Fibroblast of upper back skin (primary cell): ENCODE measurements at regions not wholly inside any gene's neighbourhood (a gene's known extent, or its start where the extent isn't known, plus 50 kb on each side); places are given as distances from the start of the nearest gene placed in this dataset.
A peak's percentile ranks its signal among the peaks of the same experiment; 100 is the strongest.

Source experiments
- DNase-seq: peaks from one replicate; pipeline ENCODE4 v3.0.0-alpha.2; 2013

- no peak for DNase-seq
Measured at GRCh38 chr20:58011947-58012610, 216.4 kb downstream of the ANKRD60 start.

- no peak for DNase-seq
Measured at GRCh38 chr20:58011106-58011946, 217.1 kb downstream of the ANKRD60 start.

- DNase-seq = no peak
Measured at GRCh38 chr20:58010666-58011065, 217.8 kb downstream of the ANKRD60 start.

GRCh38 chr20:58010186-58010585 is 218.3 kb downstream of the ANKRD60 start:
- no peak for DNase-seq

GRCh38 chr20:58008866-58009265 is 219.6 kb downstream of the ANKRD60 start:
- DNase-seq = no peak

- DNase-seq = no peak
Measured at GRCh38 chr20:58008413-58008812, 220.0 kb downstream of the ANKRD60 start.

GRCh38 chr20:58007947-58008346 is 220.5 kb downstream of the ANKRD60 start:
- no peak for DNase-seq

- DNase-seq = no peak
Measured at GRCh38 chr20:58006346-58007316, 221.8 kb downstream of the ANKRD60 start.

- DNase-seq = no peak
Measured at GRCh38 chr20:58005581-58006345, 222.7 kb downstream of the ANKRD60 start.

- no peak for DNase-seq
Measured at GRCh38 chr20:58004900-58005299, 223.6 kb downstream of the ANKRD60 start.

GRCh38 chr20:58004146-58004545 is 224.3 kb downstream of the ANKRD60 start:
- DNase-seq = no peak

- no peak for DNase-seq
Measured at GRCh38 chr20:58003525-58003924, 224.9 kb downstream of the ANKRD60 start.

GRCh38 chr20:58002901-58003300 is 225.6 kb downstream of the ANKRD60 start:
- no peak for DNase-seq

- no peak for DNase-seq
Measured at GRCh38 chr20:58001946-58002345, 226.5 kb downstream of the ANKRD60 start.

GRCh38 chr20:58001381-58001780 is 227.1 kb downstream of the ANKRD60 start:
- DNase-seq = peak; percentile 64

GRCh38 chr20:58000861-58001260 is 227.6 kb downstream of the ANKRD60 start:
- DNase-seq = no peak

- no peak for DNase-seq
Measured at GRCh38 chr20:57999465-58000111, 228.9 kb downstream of the ANKRD60 start.

GRCh38 chr20:57998981-57999464 is 229.4 kb downstream of the ANKRD60 start:
- no peak for DNase-seq

GRCh38 chr20:57998276-57998675 is 230.2 kb downstream of the ANKRD60 start:
- DNase-seq = no peak

GRCh38 chr20:57996936-57997890 is 231.2 kb downstream of the ANKRD60 start:
- peak; percentile 51 for DNase-seq
